NCI-H524 (cell line): ENCODE measurements at regions not wholly inside any gene's neighbourhood (a gene's known extent, or its start where the extent isn't known, plus 50 kb on each side); places are given as distances from the start of the nearest gene placed in this dataset.
A peak's percentile ranks its signal among the peaks of the same experiment; 100 is the strongest.
"Not testable (repeated sequence)": the region's sequence is repeated elsewhere in the genome, so short reads cannot be mapped to it uniquely, and the experiment has no call there.

Experiments used
- DNase-seq, 2 experiments: peaks; one replicate each; lab custom pipeline; 2025; lab: John Stamatoyannopoulos, UW

- no peak for DNase-seq
Observed at GRCh38 chr14:51342226-51342625, 102.2 kb downstream of the TMX1 start.

- no peak for DNase-seq
Observed at GRCh38 chr14:51351997-51352396, 112.0 kb downstream of the TMX1 start.

GRCh38 chr14:51353901-51354300, 113.9 kb downstream of the TMX1 start:
- DNase-seq = no peak

GRCh38 chr14:51354846-51355245, 114.8 kb downstream of the TMX1 start:
- DNase-seq = peak in 1 of 2 experiments; percentile 19

- DNase-seq = no peak
Observed at GRCh38 chr14:51356381-51356780, 116.3 kb downstream of the TMX1 start.

- DNase-seq = no peak
Observed at GRCh38 chr14:51357250-51357649, 117.2 kb downstream of the TMX1 start.

GRCh38 chr14:51360592-51360991, 120.5 kb downstream of the TMX1 start:
- no peak for DNase-seq

GRCh38 chr14:51365241-51365965, 125.4 kb downstream of the TMX1 start:
- no peak for DNase-seq

- not testable (repeated sequence) for DNase-seq
Observed at GRCh38 chr14:51366460-51366859, 126.4 kb downstream of the TMX1 start.

- peak; percentile 22 to 49 for DNase-seq
Observed at GRCh38 chr14:51366866-51367599, 127.0 kb downstream of the TMX1 start.

GRCh38 chr14:51367600-51367931, 127.5 kb downstream of the TMX1 start:
- no peak for DNase-seq

- no peak for DNase-seq
Observed at GRCh38 chr14:51368721-51369163, 128.7 kb downstream of the TMX1 start.

- DNase-seq = no peak
Observed at GRCh38 chr14:51369814-51370213, 129.8 kb downstream of the TMX1 start.

GRCh38 chr14:51370758-51371386, 130.8 kb downstream of the TMX1 start:
- DNase-seq = peak in 1 of 2 experiments; percentile 14

- DNase-seq = not testable (repeated sequence)
Observed at GRCh38 chr14:51377186-51377585, 137.1 kb downstream of the TMX1 start.

- peak; percentile 82 to 95 for DNase-seq
Observed at GRCh38 chr14:51382506-51382905, 142.5 kb downstream of the TMX1 start.

- no peak for DNase-seq
Observed at GRCh38 chr14:51386411-51386810, 146.4 kb downstream of the TMX1 start.

GRCh38 chr14:51386983-51387735, 147.1 kb downstream of the TMX1 start:
- DNase-seq = no peak

- DNase-seq = no peak
Observed at GRCh38 chr14:51392416-51392815, 152.4 kb downstream of the TMX1 start.

- DNase-seq = peak in 1 of 2 experiments; percentile 69
Observed at GRCh38 chr14:51394384-51394783, 154.3 kb downstream of the TMX1 start.

- peak in 1 of 2 experiments; percentile 69 for DNase-seq
Observed at GRCh38 chr14:51394804-51395203, 154.8 kb downstream of the TMX1 start.

GRCh38 chr14:51395361-51395849, 155.4 kb downstream of the TMX1 start:
- DNase-seq = peak; percentile 100
